HEK293T (cell line): ENCODE measurements at regions not wholly inside any gene's neighbourhood (a gene's known extent, or its start where the extent isn't known, plus 50 kb on each side); places are given as distances from the start of the nearest gene placed in this dataset.

Source experiments
- CTCF ChIA-PET: fragments of 350-600 bp; formaldehyde crosslinking; extraction: SDS; loops from one replicate; lab custom pipeline; 2021; ENCODE audit warnings: antibody characterized with exemption, inconsistent platforms; lab: Yijun Ruan, JAX
- POLR2A ChIA-PET: fragments of 350-600 bp; formaldehyde crosslinking; extraction: SDS; loops from one replicate; lab custom pipeline; 2020; ENCODE audit warnings: antibody characterized with exemption, inconsistent platforms; lab: Yijun Ruan, JAX
- DNase-seq: peaks from one replicate; pipeline ENCODE4 v3.0.0; 2012; ENCODE audit warnings: mixed read lengths; ENCODE audit errors: extremely low spot score
- ARNT ChIP-seq: fragments of 450-650 bp; IDR thresholded peaks from 2 replicates; pipeline ENCODE4 v1.6.1; 2017; ENCODE audit warnings: mild to moderate bottlenecking
- BHLHE40 ChIP-seq: fragments of 450-650 bp; IDR thresholded peaks from 2 replicates; pipeline ENCODE4 v1.6.1; 2016; ENCODE audit warnings: mild to moderate bottlenecking, moderate library complexity, borderline replicate concordance
- CTBP1 ChIP-seq: fragments of 450-650 bp; IDR thresholded peaks from 2 replicates; pipeline ENCODE4 v1.6.1; 2016; ENCODE audit warnings: borderline replicate concordance
- ELF4 ChIP-seq: fragments of 450-650 bp; IDR thresholded peaks from 2 replicates; pipeline ENCODE4 v1.6.1; 2017; ENCODE audit warnings: antibody characterized with exemption
- FOXA1 ChIP-seq: fragments of 450-650 bp; IDR thresholded peaks from 2 replicates; pipeline ENCODE4 v1.6.1; 2016; ENCODE audit warnings: mild to moderate bottlenecking
- FOXK2 ChIP-seq: fragments of 450-650 bp; IDR thresholded peaks from 2 replicates; pipeline ENCODE4 v1.6.1; 2016; ENCODE audit warnings: mild to moderate bottlenecking
- FOXM1 ChIP-seq: fragments of 450-650 bp; IDR thresholded peaks from 2 replicates; pipeline ENCODE4 v1.6.1; 2017; ENCODE audit warnings: mild to moderate bottlenecking, borderline replicate concordance
- HDGF ChIP-seq: fragments of 450-650 bp; IDR thresholded peaks from 2 replicates; pipeline ENCODE4 v1.6.1; 2017; ENCODE audit warnings: antibody characterized with exemption, borderline replicate concordance
- L3MBTL2 ChIP-seq: fragments of 450-650 bp; conservative IDR thresholded peaks from 2 replicates; pipeline ENCODE4 v1.6.1; 2016; ENCODE audit warnings: mild to moderate bottlenecking
- LEF1 ChIP-seq: fragments of 450-650 bp; IDR thresholded peaks from 2 replicates; pipeline ENCODE4 v1.6.1; 2017; ENCODE audit warnings: mild to moderate bottlenecking, borderline replicate concordance
- NFRKB ChIP-seq: fragments of 450-650 bp; IDR thresholded peaks from 2 replicates; pipeline ENCODE4 v1.6.1; 2016; ENCODE audit warnings: mild to moderate bottlenecking, moderate library complexity
- SP1 ChIP-seq: fragments of 450-650 bp; IDR thresholded peaks from 2 replicates; pipeline ENCODE4 v1.6.1; 2017
- SUZ12 ChIP-seq: fragments of 450-650 bp; IDR thresholded peaks from 2 replicates; pipeline ENCODE4 v1.6.1; 2016; ENCODE audit warnings: mild to moderate bottlenecking
- TARDBP ChIP-seq: fragments of 450-650 bp; IDR thresholded peaks from 2 replicates; pipeline ENCODE4 v1.6.1; 2016
- ZNF384 ChIP-seq: fragments of 450-650 bp; IDR thresholded peaks from 2 replicates; pipeline ENCODE4 v1.6.1; 2016
- TF ChIP-seq, protein P1 (sequence below): fragments of 450-650 bp; IDR thresholded peaks from 2 replicates; pipeline ENCODE4 v1.6.1; 2016

GRCh38 chr12:34294671-34295365 lies 272.5 kb downstream of the ALG10 start:
- TF ChIP-seq FOXK2 (no peak), LEF1 (no peak), NFRKB (no peak), ELF4 (no peak), CTBP1 (no peak), SP1 (no peak), HDGF (no peak), TARDBP (no peak), FOXA1 (no peak), ARNT (no peak)
- TF ChIP-seq, protein P1, sequence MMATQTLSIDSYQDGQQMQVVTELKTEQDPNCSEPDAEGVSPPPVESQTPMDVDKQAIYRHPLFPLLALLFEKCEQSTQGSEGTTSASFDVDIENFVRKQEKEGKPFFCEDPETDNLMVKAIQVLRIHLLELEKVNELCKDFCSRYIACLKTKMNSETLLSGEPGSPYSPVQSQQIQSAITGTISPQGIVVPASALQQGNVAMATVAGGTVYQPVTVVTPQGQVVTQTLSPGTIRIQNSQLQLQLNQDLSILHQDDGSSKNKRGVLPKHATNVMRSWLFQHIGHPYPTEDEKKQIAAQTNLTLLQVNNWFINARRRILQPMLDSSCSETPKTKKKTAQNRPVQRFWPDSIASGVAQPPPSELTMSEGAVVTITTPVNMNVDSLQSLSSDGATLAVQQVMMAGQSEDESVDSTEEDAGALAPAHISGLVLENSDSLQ, result no peak
- CTCF ChIA-PET, result no interaction called here
- POLR2A ChIA-PET, result no interaction called here
- DNase-seq, result no peak

DNA sequence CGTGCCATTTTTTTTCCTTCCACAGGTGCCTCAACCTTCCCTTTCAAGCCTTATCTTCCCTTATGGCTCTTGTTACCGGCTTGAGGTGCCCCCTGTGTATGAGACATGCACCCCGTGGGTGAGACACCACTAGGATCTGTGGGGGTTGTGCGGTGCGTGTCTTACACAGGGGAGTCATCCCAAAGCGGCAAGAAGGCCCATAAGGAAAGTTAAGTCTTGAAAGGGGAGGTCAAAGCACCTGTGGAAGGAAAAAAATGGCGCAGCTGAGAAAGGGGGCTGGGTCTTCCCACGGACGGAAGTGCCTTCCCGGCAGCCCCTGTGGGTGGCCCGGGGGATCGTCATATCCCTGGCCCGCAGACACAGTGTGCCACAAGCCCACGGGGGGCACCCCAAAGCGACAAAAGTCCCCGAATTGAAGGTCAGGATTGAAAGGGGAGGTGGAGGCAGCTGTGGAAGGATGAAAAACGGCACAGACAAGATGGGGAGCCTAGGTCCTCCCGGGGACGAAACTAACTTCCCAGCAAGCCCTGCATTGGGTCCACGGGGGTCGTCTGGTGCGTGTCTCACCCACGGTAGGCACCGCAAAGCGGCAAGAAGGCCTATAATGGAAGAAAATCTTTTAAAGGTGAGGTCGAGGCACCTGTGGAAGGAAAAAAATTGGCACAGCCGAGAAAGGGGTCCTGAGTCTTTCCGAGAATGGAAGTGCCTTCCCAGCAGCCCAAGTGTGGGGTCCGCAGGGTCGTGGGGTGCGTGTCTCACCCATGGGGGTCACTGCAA lies 273.3 kb downstream of the ALG10 start:
- TF ChIP-seq TARDBP, result no peak
- TF ChIP-seq HDGF, result no peak
- no peak for TF ChIP-seq ELF4
- no peak for TF ChIP-seq LEF1
- no peak for TF ChIP-seq FOXK2
- no peak for TF ChIP-seq SP1
- no peak for TF ChIP-seq FOXA1
- no peak for TF ChIP-seq FOXM1
- TF ChIP-seq SUZ12, result no peak
- no peak for TF ChIP-seq ARNT
- no peak for DNase-seq
- POLR2A ChIA-PET, result no interaction called here
- CTCF ChIA-PET, result no interaction called here

GRCh38 chr12:34296143-34297041 lies 274.1 kb downstream of the ALG10 start:
- DNase-seq, result no peak
- no peak for TF ChIP-seq FOXA1
- TF ChIP-seq TARDBP, result no peak
- TF ChIP-seq LEF1, result no peak
- TF ChIP-seq, protein P1, result no peak
- TF ChIP-seq ZNF384, result no peak
- no peak for TF ChIP-seq L3MBTL2
- no peak for TF ChIP-seq FOXK2
- no peak for TF ChIP-seq NFRKB
- no peak for TF ChIP-seq ELF4
- no peak for TF ChIP-seq ARNT
- no peak for TF ChIP-seq HDGF
- TF ChIP-seq SUZ12, result no peak
- TF ChIP-seq BHLHE40, result no peak
- TF ChIP-seq CTBP1, result no peak
- no peak for TF ChIP-seq FOXM1
- no peak for TF ChIP-seq SP1
- ChIA-PET CTCF (no interaction called here), POLR2A (no interaction called here)

- no peak for DNase-seq
- POLR2A ChIA-PET, result no interaction called here
- TF ChIP-seq, protein P1, result no peak
- CTCF ChIA-PET, result no interaction called here
These were observed 275.0 kb downstream of the ALG10 start for GRCh38 chr12:34297126-34297789.

DNA sequence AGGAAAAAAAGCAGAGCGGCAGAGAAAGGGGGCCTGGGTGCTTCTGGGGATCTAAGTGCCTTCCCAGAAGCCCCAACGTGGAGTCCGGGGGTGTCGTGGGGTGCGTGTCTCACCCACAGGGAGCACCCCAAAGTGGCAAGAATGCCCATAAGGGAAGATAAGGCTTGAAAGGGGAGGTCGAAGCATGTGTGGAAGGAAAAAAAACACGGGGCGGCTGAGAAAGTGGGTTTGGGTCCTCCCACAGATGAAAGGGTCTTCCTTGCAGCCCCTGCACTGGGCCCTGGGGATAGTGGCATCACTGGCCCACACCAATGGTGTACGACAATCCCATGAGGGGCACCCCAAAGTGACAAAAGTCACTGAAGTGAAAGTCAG lies 275.5 kb downstream of the ALG10 start:
- DNase-seq, result no peak
- ChIA-PET POLR2A (no interaction called here), CTCF (no interaction called here)
- TF ChIP-seq CTBP1, result no peak
- no peak for TF ChIP-seq NFRKB
- TF ChIP-seq, protein P1, result no peak
- TF ChIP-seq ELF4, result no peak
- TF ChIP-seq HDGF, result no peak
- TF ChIP-seq ZNF384, result no peak
- no peak for TF ChIP-seq TARDBP
- no peak for TF ChIP-seq L3MBTL2
- TF ChIP-seq BHLHE40, result no peak
- TF ChIP-seq FOXK2, result no peak
- no peak for TF ChIP-seq LEF1
- no peak for TF ChIP-seq SUZ12
- no peak for TF ChIP-seq FOXM1
- TF ChIP-seq FOXA1, result no peak
